DOHH2 (cell line): ENCODE measurements at regions not wholly inside any gene's neighbourhood (a gene's known extent, or its start where the extent isn't known, plus 50 kb on each side); places are given as distances from the start of the nearest gene placed in this dataset.

Source experiments
- H3F3A ChIP-seq: fragments of 200-600 bp; sonication (generic), shearing (Covaris generic); 2 replicates; pipeline ENCODE4 v1.6.0; 2016; ENCODE audit warnings: antibody characterized with exemption, mild to moderate bottlenecking; ENCODE audit not compliant: control insufficient read depth, insufficient read depth
- H3K27ac ChIP-seq: fragments of 200-600 bp; sonication (generic); 2 replicates; pipeline ENCODE4 v1.5.1; 2014; ENCODE audit warnings: low read depth, mild to moderate bottlenecking, low read length, moderate library complexity
- H3K27me3 ChIP-seq: fragments of 200-600 bp; sonication (generic); 2 replicates; pipeline ENCODE4 v1.6.1; 2014; ENCODE audit warnings: mild to moderate bottlenecking, low read length, mixed read lengths; ENCODE audit not compliant: control insufficient read depth
- H3K36me3 ChIP-seq: fragments of 200-600 bp; sonication (generic); 2 replicates; pipeline ENCODE4 v1.6.1; 2014; ENCODE audit warnings: mild to moderate bottlenecking, low read length, moderate library complexity, mixed read lengths; ENCODE audit not compliant: control insufficient read depth
- H3K4me1 ChIP-seq: fragments of 200-600 bp; sonication (generic); 2 replicates; pipeline ENCODE4 v1.6.1; 2014; ENCODE audit warnings: mild to moderate bottlenecking, low read length, mixed read lengths; ENCODE audit not compliant: control insufficient read depth
- H3K4me2 ChIP-seq: fragments of 200-600 bp; sonication (generic); 2 replicates; pipeline ENCODE4 v1.6.0; 2014; ENCODE audit warnings: mild to moderate bottlenecking, low read length, moderate library complexity
- H3K4me3 ChIP-seq: fragments of 200-600 bp; sonication (generic); 2 replicates; pipeline ENCODE4 v1.5.1; 2014; ENCODE audit warnings: mild to moderate bottlenecking, low read length, mixed read lengths
- H3K79me2 ChIP-seq: fragments of 200-600 bp; sonication (generic); 2 replicates; pipeline ENCODE4 v1.6.1; 2014; ENCODE audit warnings: mild to moderate bottlenecking, low read length, mixed read lengths; ENCODE audit not compliant: control insufficient read depth
- H3K9me2 ChIP-seq: fragments of 200-600 bp; sonication (generic); replicated peaks from 2 replicates; pipeline ENCODE4 v1.6.1; 2014; ENCODE audit warnings: mild to moderate bottlenecking, low read length, mixed read lengths; ENCODE audit not compliant: control insufficient read depth
- H3K9me3 ChIP-seq: fragments of 200-600 bp; sonication (generic); 2 replicates; pipeline ENCODE4 v1.6.1; 2014; ENCODE audit warnings: antibody characterized with exemption, low read length, mixed read lengths; ENCODE audit not compliant: control insufficient read depth, insufficient read depth
- H4K20me1 ChIP-seq: fragments of 200-600 bp; sonication (generic); 2 replicates; pipeline ENCODE4 v1.6.0; 2014; ENCODE audit warnings: low read depth, mild to moderate bottlenecking, antibody characterized with exemption, low read length, moderate library complexity; ENCODE audit not compliant: control insufficient read depth, insufficient read depth
- CTCF ChIP-seq: fragments of 200-600 bp; sonication (generic); IDR thresholded peaks from one replicate; pipeline ENCODE4 v1.5.1; 2014; ENCODE audit warnings: antibody characterized with exemption, mild to moderate bottlenecking, low read depth, low read length; ENCODE audit not compliant: poor library complexity, severe bottlenecking
- EZH2phosphoT487 ChIP-seq: fragments of 200-600 bp; sonication (generic); IDR thresholded peaks from 2 replicates; pipeline ENCODE4 v1.6.1; 2017; ENCODE audit warnings: borderline replicate concordance, mild to moderate bottlenecking, antibody characterized with exemption, low read length, moderate library complexity, mixed read lengths

- H3K4me2 ChIP-seq, result peak overlapping the region; percentile 50
- H3K9me3 ChIP-seq, result peaks cover 7% of the 10 kb centered on the region
- peaks cover 8% of the 10 kb centered on the region for H3K36me3 ChIP-seq
- peak overlapping the region; percentile 56 for H3K27ac ChIP-seq
- peak overlapping the region; percentile 27 for H3K4me3 ChIP-seq
- no peaks in the 10 kb centered on the region for H3K79me2 ChIP-seq
- H3K27me3 ChIP-seq, result no peaks in the 10 kb centered on the region
- H3K9me2 ChIP-seq, result no peaks in the 10 kb centered on the region
- H4K20me1 ChIP-seq, result no peaks in the 10 kb centered on the region
- no peak for TF ChIP-seq EZH2phosphoT487
- TF ChIP-seq CTCF, result no peak
- no peaks in the 10 kb centered on the region; the same call in 1 of the 2 replicates for H3F3A ChIP-seq
- H3K4me1 ChIP-seq, result peaks cover 25% of the 10 kb centered on the region
Observed at GRCh38 chr2:194087089-194087958, 1569.7 kb upstream of the SLC39A10 start.

- Histone ChIP-seq H3K4me2 (peak overlapping the region; percentile 50), H3F3A (no peaks in the 10 kb centered on the region; the same call in 1 of the 2 replicates), H3K4me3 (peak overlapping the region; percentile 27), H3K27ac (peak overlapping the region; percentile 56), H3K36me3 (peaks cover 8% of the 10 kb centered on the region), H3K9me2 (no peaks in the 10 kb centered on the region), H3K9me3 (peaks cover 7% of the 10 kb centered on the region), H3K79me2 (no peaks in the 10 kb centered on the region), H4K20me1 (no peaks in the 10 kb centered on the region), H3K27me3 (no peaks in the 10 kb centered on the region), H3K4me1 (peaks cover 25% of the 10 kb centered on the region)
- TF ChIP-seq EZH2phosphoT487, result no peak
- no peak for TF ChIP-seq CTCF
Observed at GRCh38 chr2:194086129-194086528, 1570.9 kb upstream of the SLC39A10 start.

- Histone ChIP-seq H3K4me1 (no peaks in the 10 kb centered on the region), H3K79me2 (no peaks in the 10 kb centered on the region), H3K9me3 (peaks cover 4% of the 10 kb centered on the region), H3K36me3 (peaks cover 2% of the 10 kb centered on the region; the same call in 1 of the 2 replicates), H3K4me2 (no peak overlapping the region), H4K20me1 (no peaks in the 10 kb centered on the region), H3K9me2 (no peaks in the 10 kb centered on the region), H3K27me3 (no peaks in the 10 kb centered on the region), H3F3A (no peaks in the 10 kb centered on the region), H3K4me3 (no peak overlapping the region), H3K27ac (no peak overlapping the region)
- TF ChIP-seq CTCF (no peak), EZH2phosphoT487 (no peak)
Observed at GRCh38 chr2:194079989-194080388, 1577.0 kb upstream of the SLC39A10 start.
